ENCODE measurements at regions not wholly inside any gene's neighbourhood (a gene's known extent, or its start where the extent isn't known, plus 50 kb on each side); places are given as distances from the start of the nearest gene placed in this dataset.

GRCh38 chr18:42392416-42392815, 437.4 kb downstream of the PIK3C3 start:
- no peaks in the 10 kb centered on the region for H3K9me3 ChIP-seq
- peaks cover 0 to 28% (median 18%) of the 10 kb centered on the region in 4 donors for H3K4me1 ChIP-seq
- DNase-seq (ENCODE audit: extremely low spot score) = no peak
- no peaks in the 10 kb centered on the region for H3K27me3 ChIP-seq
- H3K27ac ChIP-seq (replicated peaks in 1 of 4) = peak overlapping the region; percentile 11 to 73 (median 41)
- intact Hi-C loops (cut with DNase I) = no loop called here
- TF ChIP-seq POLR2AphosphoS5 (IDR thresholded peaks at IDR 0.05) (peak in 1 of 2 donors; percentile 12), CTCF (IDR thresholded peaks at IDR 0.05) (no peak)
- no peak overlapping the region for H3K4me3 ChIP-seq
- no peaks in the 10 kb centered on the region for H3K36me3 ChIP-seq
- WGBS = 16% methylated on average over 1 of the region's 1 CpG

GRCh38 chr18:42392926-42393325, 437.9 kb downstream of the PIK3C3 start:
- Histone ChIP-seq H3K36me3 (no peaks in the 10 kb centered on the region), H3K27me3 (no peaks in the 10 kb centered on the region), H3K27ac (replicated peaks in 1 of 4) (peak overlapping the region in 3 of 4 donors; percentile 39 to 73 (median 43)), H3K4me3 (no peak overlapping the region), H3K9me3 (no peaks in the 10 kb centered on the region), H3K4me1 (peaks cover 0 to 28% (median 18%) of the 10 kb centered on the region in 4 donors)
- 53% methylated on average over 3 of the region's 3 CpGs for WGBS
- no peak for TF ChIP-seq CTCF (IDR thresholded peaks at IDR 0.05)
- no peak for TF ChIP-seq POLR2A (IDR thresholded peaks at IDR 0.05; ENCODE audit: low read depth)
- TF ChIP-seq EP300 (IDR thresholded peaks at IDR 0.05) = no peak
- TF ChIP-seq POLR2AphosphoS5 (IDR thresholded peaks at IDR 0.05) = no peak
- intact Hi-C loops (cut with DNase I) = no loop called here
- DNase-seq (ENCODE audit: extremely low spot score) = no peak

- H3K27me3 ChIP-seq = no peaks in the 10 kb centered on the region
- intact Hi-C loops (cut with DNase I) = no loop called here
- no peak overlapping the region for H3K27ac ChIP-seq (replicated peaks in 1 of 4)
- H3K36me3 ChIP-seq = no peaks in the 10 kb centered on the region
- H3K9me3 ChIP-seq = no peaks in the 10 kb centered on the region
- peaks cover 0 to 28% (median 18%) of the 10 kb centered on the region in 4 donors for H3K4me1 ChIP-seq
- DNase-seq (ENCODE audit: extremely low spot score) = no peak
- TF ChIP-seq POLR2A (IDR thresholded peaks at IDR 0.05; ENCODE audit: low read depth) (no peak), CTCF (IDR thresholded peaks at IDR 0.05) (no peak)
- no peak overlapping the region for H3K4me3 ChIP-seq
Observed at GRCh38 chr18:42394238-42394637, 439.2 kb downstream of the PIK3C3 start.

GRCh38 chr18:42401131-42401673, 446.2 kb downstream of the PIK3C3 start:
- Histone ChIP-seq H3K27ac (replicated peaks in 1 of 4) (no peak overlapping the region), H3K27me3 (no peaks in the 10 kb centered on the region), H3K4me1 (peaks cover 0 to 9% (median 4%) of the 10 kb centered on the region in 4 donors), H3K36me3 (no peaks in the 10 kb centered on the region), H3K9me3 (no peaks in the 10 kb centered on the region), H3K4me3 (no peak overlapping the region)
- WGBS = 84% methylated on average over 4 of the region's 4 CpGs
- TF ChIP-seq POLR2AphosphoS5 (IDR thresholded peaks at IDR 0.05) = no peak
- no peak for TF ChIP-seq POLR2A (IDR thresholded peaks at IDR 0.05; ENCODE audit: low read depth)
- TF ChIP-seq EP300 (IDR thresholded peaks at IDR 0.05) = no peak
- TF ChIP-seq CTCF (IDR thresholded peaks at IDR 0.05) = no peak
- intact Hi-C loops (cut with DNase I) = no loop called here
- DNase-seq (ENCODE audit: extremely low spot score) = no peak

GRCh38 chr18:42404151-42404550, 449.1 kb downstream of the PIK3C3 start:
- Histone ChIP-seq H3K27me3 (no peaks in the 10 kb centered on the region), H3K36me3 (no peaks in the 10 kb centered on the region), H3K4me3 (no peak overlapping the region), H3K9me3 (no peaks in the 10 kb centered on the region), H3K27ac (replicated peaks in 1 of 4) (no peak overlapping the region), H3K4me1 (peaks cover 0 to 9% (median 4%) of the 10 kb centered on the region in 4 donors)
- intact Hi-C loops (cut with DNase I) = no loop called here
- TF ChIP-seq CTCF (IDR thresholded peaks at IDR 0.05) (no peak), POLR2A (IDR thresholded peaks at IDR 0.05; ENCODE audit: low read depth) (no peak), POLR2AphosphoS5 (IDR thresholded peaks at IDR 0.05) (no peak), EP300 (IDR thresholded peaks at IDR 0.05) (no peak)
- WGBS = 36% methylated on average over 2 of the region's 2 CpGs
- DNase-seq (ENCODE audit: extremely low spot score) = no peak
